Activated naive CD8-positive, alpha-beta T cell treated with anti-CD3 and anti-CD28 coated beads, Interleukin-2, amount 10 ng/mL, durations not matched to agents 7 days and 5 days (primary cell): ENCODE measurements at regions not wholly inside any gene's neighbourhood (a gene's known extent, or its start where the extent isn't known, plus 50 kb on each side); places are given as distances from the start of the nearest gene placed in this dataset.

Source experiments
- ATAC-seq: fragments of 150-1000 bp; cut with Tn5 transposase; one replicate; pipeline ENCODE4 v1.10.0; 2021; ENCODE audit warnings: low read depth, moderate library complexity
- POLR2A ChIA-PET: fragments of 350-600 bp; sonication (Branson Sonifier 250); formaldehyde crosslinking; loops from one replicate; lab custom pipeline; 2021; ENCODE audit warnings: antibody characterized with exemption; lab: Charles Lee
- DNase-seq: peaks from one replicate; pipeline ENCODE4 v3.0.0; 2021
- H3K27ac Mint-ChIP-seq: one replicate; pipeline ENCODE4 v1.8.0; 2022; ENCODE audit warnings: mild to moderate bottlenecking, mixed read lengths
- H3K27me3 Mint-ChIP-seq: one replicate; pipeline ENCODE4 v1.8.0; 2022; ENCODE audit warnings: mild to moderate bottlenecking, moderate library complexity, mixed read lengths
- H3K36me3 Mint-ChIP-seq: one replicate; pipeline ENCODE4 v1.8.0; 2021; ENCODE audit warnings: mild to moderate bottlenecking, mixed read lengths
- H3K4me1 Mint-ChIP-seq: one replicate; pipeline ENCODE4 v1.8.0; 2021; ENCODE audit warnings: mixed read lengths
- H3K4me3 Mint-ChIP-seq: one replicate; pipeline ENCODE4 v1.8.0; 2022; ENCODE audit warnings: mild to moderate bottlenecking, moderate library complexity, mixed read lengths
- H3K9me3 Mint-ChIP-seq: one replicate; pipeline ENCODE4 v1.8.0; 2021; ENCODE audit warnings: mixed read lengths

- no peak overlapping the region for H3K27ac Mint-ChIP-seq
- POLR2A ChIA-PET = no interaction called here
Measured at GRCh38 chr1:82562448-82562847, 761.7 kb downstream of the ADGRL2 start.

GRCh38 chr1:82560566-82560965 is 759.8 kb downstream of the ADGRL2 start:
- POLR2A ChIA-PET = no interaction called here
- Mint-ChIP-seq H3K27ac (no peak overlapping the region), H3K4me1 (no peaks in the 10 kb centered on the region), H3K4me3 (no peak overlapping the region), H3K27me3 (no peaks in the 10 kb centered on the region), H3K36me3 (no peaks in the 10 kb centered on the region), H3K9me3 (no peaks in the 10 kb centered on the region)
- DNase-seq = no peak
- no peak for ATAC-seq

More at GRCh38 chr1:82562448-82562847, 761.7 kb downstream of the ADGRL2 start:
- Mint-ChIP-seq H3K4me3 (no peak overlapping the region), H3K4me1 (no peaks in the 10 kb centered on the region), H3K27me3 (no peaks in the 10 kb centered on the region), H3K9me3 (no peaks in the 10 kb centered on the region), H3K36me3 (no peaks in the 10 kb centered on the region)
- ATAC-seq (no peak), DNase-seq (no peak)

GRCh38 chr1:82555501-82555900 is 754.8 kb downstream of the ADGRL2 start:
- DNase-seq = no peak
- no peak for ATAC-seq
- H3K27me3 Mint-ChIP-seq = no peaks in the 10 kb centered on the region
- H3K4me3 Mint-ChIP-seq = no peak overlapping the region
- no peaks in the 10 kb centered on the region for H3K36me3 Mint-ChIP-seq
- no peaks in the 10 kb centered on the region for H3K9me3 Mint-ChIP-seq
- H3K27ac Mint-ChIP-seq = no peak overlapping the region
- no peaks in the 10 kb centered on the region for H3K4me1 Mint-ChIP-seq
- POLR2A ChIA-PET = no interaction called here

- H3K4me1 Mint-ChIP-seq = no peaks in the 10 kb centered on the region
- H3K36me3 Mint-ChIP-seq = no peaks in the 10 kb centered on the region
- no peak overlapping the region for H3K27ac Mint-ChIP-seq
- no peak for DNase-seq
- POLR2A ChIA-PET = no interaction called here
- H3K27me3 Mint-ChIP-seq = no peaks in the 10 kb centered on the region
- ATAC-seq = no peak
- no peak overlapping the region for H3K4me3 Mint-ChIP-seq
- peaks cover 3% of the 10 kb centered on the region for H3K9me3 Mint-ChIP-seq
Measured at GRCh38 chr1:82549841-82550240, 749.1 kb downstream of the ADGRL2 start.

- H3K4me1 Mint-ChIP-seq = no peaks in the 10 kb centered on the region
- H3K27me3 Mint-ChIP-seq = no peaks in the 10 kb centered on the region
- DNase-seq (no peak), ATAC-seq (no peak)
- POLR2A ChIA-PET = no interaction called here
- H3K4me3 Mint-ChIP-seq = no peak overlapping the region
- no peak overlapping the region for H3K27ac Mint-ChIP-seq
- H3K9me3 Mint-ChIP-seq = peaks cover 5% of the 10 kb centered on the region
- no peaks in the 10 kb centered on the region for H3K36me3 Mint-ChIP-seq
Measured at GRCh38 chr1:82542766-82543165, 742.0 kb downstream of the ADGRL2 start.

- H3K36me3 Mint-ChIP-seq = no peaks in the 10 kb centered on the region
- H3K27me3 Mint-ChIP-seq = no peaks in the 10 kb centered on the region
- H3K4me1 Mint-ChIP-seq = no peaks in the 10 kb centered on the region
- DNase-seq = no peak
- H3K27ac Mint-ChIP-seq = no peak overlapping the region
- no peak overlapping the region for H3K4me3 Mint-ChIP-seq
- ATAC-seq = no peak
- POLR2A ChIA-PET = no interaction called here
- peaks cover 5% of the 10 kb centered on the region for H3K9me3 Mint-ChIP-seq
Measured at GRCh38 chr1:82542141-82542540, 741.4 kb downstream of the ADGRL2 start.

- Mint-ChIP-seq H3K9me3 (peaks cover 2% of the 10 kb centered on the region), H3K27ac (no peak overlapping the region), H3K4me1 (no peaks in the 10 kb centered on the region), H3K36me3 (no peaks in the 10 kb centered on the region), H3K27me3 (no peaks in the 10 kb centered on the region), H3K4me3 (no peak overlapping the region)
- POLR2A ChIA-PET = no interaction called here
- DNase-seq = no peak
- ATAC-seq = no peak
Measured at GRCh38 chr1:82540006-82540405, 739.3 kb downstream of the ADGRL2 start.

GRCh38 chr1:82538876-82539275 is 738.1 kb downstream of the ADGRL2 start:
- no peaks in the 10 kb centered on the region for H3K27me3 Mint-ChIP-seq
- DNase-seq (no peak), ATAC-seq (no peak)
- POLR2A ChIA-PET = no interaction called here
- H3K4me1 Mint-ChIP-seq = no peaks in the 10 kb centered on the region
- peaks cover 2% of the 10 kb centered on the region for H3K9me3 Mint-ChIP-seq
- H3K4me3 Mint-ChIP-seq = no peak overlapping the region
- H3K36me3 Mint-ChIP-seq = no peaks in the 10 kb centered on the region
- no peak overlapping the region for H3K27ac Mint-ChIP-seq

GRCh38 chr1:82534996-82535395 is 734.3 kb downstream of the ADGRL2 start:
- no peaks in the 10 kb centered on the region for H3K36me3 Mint-ChIP-seq
- POLR2A ChIA-PET = no interaction called here

GRCh38 chr1:82525378-82525777 is 724.6 kb downstream of the ADGRL2 start:
- Mint-ChIP-seq H3K27me3 (no peaks in the 10 kb centered on the region), H3K9me3 (no peaks in the 10 kb centered on the region), H3K27ac (no peak overlapping the region), H3K4me3 (no peak overlapping the region), H3K36me3 (no peaks in the 10 kb centered on the region), H3K4me1 (no peaks in the 10 kb centered on the region)
- POLR2A ChIA-PET = no interaction called here
- DNase-seq = no peak
- ATAC-seq = no peak

More at GRCh38 chr1:82534996-82535395, 734.3 kb downstream of the ADGRL2 start:
- Mint-ChIP-seq H3K9me3 (peaks cover 7% of the 10 kb centered on the region), H3K4me1 (no peaks in the 10 kb centered on the region), H3K27ac (no peak overlapping the region), H3K27me3 (no peaks in the 10 kb centered on the region), H3K4me3 (no peak overlapping the region)
- ATAC-seq (no peak), DNase-seq (no peak)

- no peaks in the 10 kb centered on the region for H3K4me1 Mint-ChIP-seq
- no peak for ATAC-seq
- no peaks in the 10 kb centered on the region for H3K36me3 Mint-ChIP-seq
Measured at GRCh38 chr1:82520611-82521010, 719.9 kb downstream of the ADGRL2 start.

GRCh38 chr1:82517586-82517985 is 716.9 kb downstream of the ADGRL2 start:
- Mint-ChIP-seq H3K4me3 (no peak overlapping the region), H3K9me3 (no peaks in the 10 kb centered on the region), H3K27ac (no peak overlapping the region), H3K36me3 (no peaks in the 10 kb centered on the region), H3K4me1 (no peaks in the 10 kb centered on the region), H3K27me3 (no peaks in the 10 kb centered on the region)
- POLR2A ChIA-PET = no interaction called here
- DNase-seq = no peak
- no peak for ATAC-seq

More at GRCh38 chr1:82520611-82521010, 719.9 kb downstream of the ADGRL2 start:
- no peak overlapping the region for H3K4me3 Mint-ChIP-seq
- no peak for DNase-seq
- no peaks in the 10 kb centered on the region for H3K9me3 Mint-ChIP-seq
- no peak overlapping the region for H3K27ac Mint-ChIP-seq
- POLR2A ChIA-PET = no interaction called here
- H3K27me3 Mint-ChIP-seq = no peaks in the 10 kb centered on the region

- ATAC-seq (no peak), DNase-seq (no peak)
- H3K27ac Mint-ChIP-seq = no peak overlapping the region
- H3K4me1 Mint-ChIP-seq = no peaks in the 10 kb centered on the region
- no peaks in the 10 kb centered on the region for H3K27me3 Mint-ChIP-seq
- no peaks in the 10 kb centered on the region for H3K9me3 Mint-ChIP-seq
- no peaks in the 10 kb centered on the region for H3K36me3 Mint-ChIP-seq
- no peak overlapping the region for H3K4me3 Mint-ChIP-seq
- POLR2A ChIA-PET = no interaction called here
Measured at GRCh38 chr1:82515650-82516049, 714.9 kb downstream of the ADGRL2 start.

- Mint-ChIP-seq H3K27me3 (no peaks in the 10 kb centered on the region), H3K9me3 (peaks cover 1% of the 10 kb centered on the region), H3K4me3 (no peak overlapping the region), H3K36me3 (no peaks in the 10 kb centered on the region), H3K27ac (no peak overlapping the region), H3K4me1 (no peaks in the 10 kb centered on the region)
- ATAC-seq = no peak
- DNase-seq = no peak
- POLR2A ChIA-PET = no interaction called here
Measured at GRCh38 chr1:82511441-82511840, 710.7 kb downstream of the ADGRL2 start.

GRCh38 chr1:82510431-82510830 is 709.7 kb downstream of the ADGRL2 start:
- Mint-ChIP-seq H3K4me1 (no peaks in the 10 kb centered on the region), H3K27me3 (no peaks in the 10 kb centered on the region), H3K27ac (no peak overlapping the region), H3K4me3 (no peak overlapping the region), H3K9me3 (peaks cover 1% of the 10 kb centered on the region), H3K36me3 (no peaks in the 10 kb centered on the region)
- POLR2A ChIA-PET = no interaction called here
- DNase-seq (no peak), ATAC-seq (no peak)
